AG04449 (cell line): ENCODE measurements at regions not wholly inside any gene's neighbourhood (a gene's known extent, or its start where the extent isn't known, plus 50 kb on each side); places are given as distances from the start of the nearest gene placed in this dataset.

Source experiments
- CTCF ChIA-PET: fragments of 350-600 bp; formaldehyde crosslinking; extraction: SDS; loops from one replicate; lab custom pipeline; 2021; ENCODE audit warnings: antibody characterized with exemption; lab: Yijun Ruan, JAX
- POLR2A ChIA-PET: fragments of 400-600, 350-600 bp; formaldehyde crosslinking; extraction: SDS; loops from one replicate; lab custom pipeline; 2020; ENCODE audit warnings: antibody characterized with exemption, inconsistent platforms; lab: Yijun Ruan, JAX
- DNase-seq: peaks from one replicate; pipeline ENCODE4 v3.0.0-alpha.2; 2010; ENCODE audit warnings: low read depth, low spot score
- H3K4me3 ChIP-seq: 2 replicates; pipeline ENCODE4 v1.5.1; 2011; ENCODE audit warnings: low read depth, mild to moderate bottlenecking, control low read depth, low read length
- CTCF ChIP-seq: IDR thresholded peaks from one replicate; pipeline ENCODE4 v1.5.1; 2011; ENCODE audit warnings: mild to moderate bottlenecking, moderate library complexity, low read length, control low read depth, inconsistent platforms; ENCODE audit not compliant: insufficient read depth; ENCODE audit errors: missing control alignments

- no peak overlapping the region for H3K4me3 ChIP-seq
- POLR2A ChIA-PET = no interaction called here
- DNase-seq = no peak
- no peak for TF ChIP-seq CTCF
- CTCF ChIA-PET = no interaction called here
Measured at GRCh38 chr4:104117776-104118175, 376.9 kb downstream of the CXXC4 start.

GRCh38 chr4:104113850-104114249, 380.8 kb downstream of the CXXC4 start:
- ChIA-PET CTCF (no interaction called here), POLR2A (no interaction called here)
- H3K4me3 ChIP-seq = no peak overlapping the region
- TF ChIP-seq CTCF = no peak
- no peak for DNase-seq

- POLR2A ChIA-PET = no interaction called here
- no peak for DNase-seq
- no peak for TF ChIP-seq CTCF
- CTCF ChIA-PET = no interaction called here
- H3K4me3 ChIP-seq = no peak overlapping the region
Measured at GRCh38 chr4:104099141-104099540, 379.4 kb upstream of the TACR3 start.

- DNase-seq = no peak
- ChIA-PET CTCF (no interaction called here), POLR2A (no interaction called here)
- no peak overlapping the region for H3K4me3 ChIP-seq
- TF ChIP-seq CTCF = no peak
Measured at GRCh38 chr4:104093247-104093646, 373.5 kb upstream of the TACR3 start.

- CTCF ChIA-PET = no interaction called here
- POLR2A ChIA-PET = no interaction called here
- no peak overlapping the region for H3K4me3 ChIP-seq
- TF ChIP-seq CTCF = no peak
- DNase-seq = no peak
Measured at GRCh38 chr4:104073229-104073628, 353.4 kb upstream of the TACR3 start.

GRCh38 chr4:104066533-104066932, 346.7 kb upstream of the TACR3 start:
- no peak for TF ChIP-seq CTCF
- H3K4me3 ChIP-seq = no peak overlapping the region
- no peak for DNase-seq
- ChIA-PET CTCF (no interaction called here), POLR2A (no interaction called here)
